ENCODE measurements at regions not wholly inside any gene's neighbourhood (a gene's known extent, or its start where the extent isn't known, plus 50 kb on each side); places are given as distances from the start of the nearest gene placed in this dataset.

- no peak for DNase-seq
Observed at GRCh38 chr2:33839791-33840190, 240.7 kb upstream of the FAM98A start.

GRCh38 chr2:33836628-33837027 is 237.5 kb upstream of the FAM98A start:
- DNase-seq, result no peak

- DNase-seq, result no peak
Observed at GRCh38 chr2:33835911-33836310, 236.8 kb upstream of the FAM98A start.

- DNase-seq, result no peak
Observed at GRCh38 chr2:33822964-33823363, 223.9 kb upstream of the FAM98A start.

GRCh38 chr2:33812707-33813106 is 213.6 kb upstream of the FAM98A start:
- no peak for DNase-seq

GRCh38 chr2:33810046-33810835 is 211.1 kb upstream of the FAM98A start:
- DNase-seq, result peak; percentile 14

- DNase-seq, result no peak
Observed at GRCh38 chr2:33806041-33806440, 206.9 kb upstream of the FAM98A start.

GRCh38 chr2:33804155-33804554 is 205.1 kb upstream of the FAM98A start:
- DNase-seq, result no peak

- DNase-seq, result no peak
Observed at GRCh38 chr2:33796511-33796910, 197.4 kb upstream of the FAM98A start.

- DNase-seq, result no peak
Observed at GRCh38 chr2:33791625-33792024, 192.5 kb upstream of the FAM98A start.

- no peak for DNase-seq
Observed at GRCh38 chr2:33788044-33788443, 188.9 kb upstream of the FAM98A start.

GRCh38 chr2:33786881-33787280 is 187.8 kb upstream of the FAM98A start:
- DNase-seq, result no peak

- no peak for DNase-seq
Observed at GRCh38 chr2:33785201-33786106, 186.4 kb upstream of the FAM98A start.

GRCh38 chr2:33784488-33784887 is 185.4 kb upstream of the FAM98A start:
- DNase-seq, result no peak

GRCh38 chr2:33782395-33783230 is 183.5 kb upstream of the FAM98A start:
- no peak for DNase-seq

- DNase-seq, result no peak
Observed at GRCh38 chr2:33777786-33778185, 178.7 kb upstream of the FAM98A start.

GRCh38 chr2:33775306-33775705 is 176.2 kb upstream of the FAM98A start:
- DNase-seq, result no peak

- no peak for DNase-seq
Observed at GRCh38 chr2:33770023-33770422, 170.9 kb upstream of the FAM98A start.

- no peak for DNase-seq
Observed at GRCh38 chr2:33766175-33766574, 167.1 kb upstream of the FAM98A start.

GRCh38 chr2:33765122-33765521 is 166.0 kb upstream of the FAM98A start:
- peak; percentile 76 for DNase-seq

GRCh38 chr2:33764551-33764950 is 165.5 kb upstream of the FAM98A start:
- DNase-seq, result no peak

- no peak for DNase-seq
Observed at GRCh38 chr2:33763671-33764310, 164.7 kb upstream of the FAM98A start.
